Osteocyte (in vitro differentiated cells): ENCODE measurements at regions not wholly inside any gene's neighbourhood (a gene's known extent, or its start where the extent isn't known, plus 50 kb on each side); places are given as distances from the start of the nearest gene placed in this dataset. TPM values are rescaled to one million over a fixed set of nuclear protein-coding genes. Genes with fewer than 3 reads are reported as not detected.

Experiments
- DNase-seq: peaks from one replicate; pipeline ENCODE4 v3.0.0; 2021; ENCODE audit warnings: mixed read lengths; ENCODE audit not compliant: unreplicated experiment; ENCODE audit errors: extremely low spot score
- H3K27ac Mint-ChIP-seq: one replicate; pipeline ENCODE4 v1.8.0; 2021; ENCODE audit warnings: mild to moderate bottlenecking, mixed read lengths; ENCODE audit not compliant: unreplicated experiment
- H3K27me3 Mint-ChIP-seq: one replicate; pipeline ENCODE4 v1.8.0; 2021; ENCODE audit warnings: mixed read lengths; ENCODE audit not compliant: unreplicated experiment
- H3K36me3 Mint-ChIP-seq: one replicate; pipeline ENCODE4 v1.8.0; 2021; ENCODE audit warnings: mixed read lengths; ENCODE audit not compliant: unreplicated experiment
- H3K4me1 Mint-ChIP-seq: one replicate; pipeline ENCODE4 v1.8.0; 2021; ENCODE audit warnings: mixed read lengths; ENCODE audit not compliant: unreplicated experiment
- H3K4me3 Mint-ChIP-seq: one replicate; pipeline ENCODE4 v1.8.0; 2021; ENCODE audit warnings: mild to moderate bottlenecking, moderate library complexity, mixed read lengths; ENCODE audit not compliant: unreplicated experiment
- H3K9me3 Mint-ChIP-seq: one replicate; pipeline ENCODE4 v1.8.0; 2021; ENCODE audit warnings: mixed read lengths; ENCODE audit not compliant: unreplicated experiment
- microRNA-seq: library from miRNA; unstranded; fragments of <30 nt; microRNA quantifications from one replicate; pipeline ENCODE4 v1.1.0, GENCODE V29; 2020; ENCODE audit not compliant: unreplicated experiment
- TF ChIP-seq, protein P1 (sequence below): fragments of 200-600 bp; sonication (generic); IDR thresholded peaks from 2 replicates; pipeline ENCODE4 v1.5.0; 2021; ENCODE audit warnings: antibody characterized with exemption, mild to moderate bottlenecking, moderate library complexity

DNA sequence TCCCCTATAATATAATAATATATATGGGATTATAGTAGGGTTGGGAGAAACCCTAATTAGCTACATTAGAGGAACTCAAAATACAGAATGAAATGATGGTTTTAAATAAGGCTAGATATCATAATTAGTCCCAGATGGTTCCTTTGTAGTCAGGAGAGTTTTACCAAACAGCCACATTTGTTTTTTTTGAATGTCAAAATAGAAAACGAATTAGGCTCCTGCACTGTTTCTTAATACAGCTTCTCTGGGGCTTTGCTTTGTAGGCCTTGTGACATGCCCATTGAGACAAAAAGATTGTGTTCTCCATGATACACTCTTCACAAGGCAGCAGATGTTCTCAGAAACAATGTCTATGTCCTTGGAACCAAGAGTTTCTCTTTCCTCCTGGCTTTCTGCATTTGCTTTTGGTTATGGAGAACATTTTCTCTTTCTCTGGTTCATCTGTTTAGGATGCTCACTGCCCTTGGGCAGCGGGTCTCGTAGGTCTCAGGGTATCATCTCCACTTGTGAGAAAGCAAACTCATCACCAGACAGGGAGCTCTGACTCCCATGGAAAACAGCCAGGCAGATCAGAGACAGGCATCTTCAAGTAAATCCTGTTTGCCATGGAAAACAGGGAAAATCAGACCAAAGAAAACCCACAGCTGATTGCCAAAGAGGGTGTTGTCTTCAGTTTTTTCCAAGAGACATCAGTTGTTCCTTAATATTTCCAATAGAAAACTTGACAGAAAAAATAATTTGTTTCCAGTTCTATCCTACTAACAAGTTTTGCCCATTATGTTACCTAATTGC, 54.1 kb upstream of the RPS23 start:
- Mint-ChIP-seq H3K9me3 (peaks cover 11% of the 10 kb centered on the region), H3K27ac (no peak overlapping the region), H3K27me3 (no peaks in the 10 kb centered on the region), H3K4me1 (peaks cover 44% of the 10 kb centered on the region), H3K36me3 (no peaks in the 10 kb centered on the region), H3K4me3 (no peak overlapping the region)
- TF ChIP-seq, protein P1, sequence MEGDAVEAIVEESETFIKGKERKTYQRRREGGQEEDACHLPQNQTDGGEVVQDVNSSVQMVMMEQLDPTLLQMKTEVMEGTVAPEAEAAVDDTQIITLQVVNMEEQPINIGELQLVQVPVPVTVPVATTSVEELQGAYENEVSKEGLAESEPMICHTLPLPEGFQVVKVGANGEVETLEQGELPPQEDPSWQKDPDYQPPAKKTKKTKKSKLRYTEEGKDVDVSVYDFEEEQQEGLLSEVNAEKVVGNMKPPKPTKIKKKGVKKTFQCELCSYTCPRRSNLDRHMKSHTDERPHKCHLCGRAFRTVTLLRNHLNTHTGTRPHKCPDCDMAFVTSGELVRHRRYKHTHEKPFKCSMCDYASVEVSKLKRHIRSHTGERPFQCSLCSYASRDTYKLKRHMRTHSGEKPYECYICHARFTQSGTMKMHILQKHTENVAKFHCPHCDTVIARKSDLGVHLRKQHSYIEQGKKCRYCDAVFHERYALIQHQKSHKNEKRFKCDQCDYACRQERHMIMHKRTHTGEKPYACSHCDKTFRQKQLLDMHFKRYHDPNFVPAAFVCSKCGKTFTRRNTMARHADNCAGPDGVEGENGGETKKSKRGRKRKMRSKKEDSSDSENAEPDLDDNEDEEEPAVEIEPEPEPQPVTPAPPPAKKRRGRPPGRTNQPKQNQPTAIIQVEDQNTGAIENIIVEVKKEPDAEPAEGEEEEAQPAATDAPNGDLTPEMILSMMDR, result no peak
- no peak for DNase-seq

DNA sequence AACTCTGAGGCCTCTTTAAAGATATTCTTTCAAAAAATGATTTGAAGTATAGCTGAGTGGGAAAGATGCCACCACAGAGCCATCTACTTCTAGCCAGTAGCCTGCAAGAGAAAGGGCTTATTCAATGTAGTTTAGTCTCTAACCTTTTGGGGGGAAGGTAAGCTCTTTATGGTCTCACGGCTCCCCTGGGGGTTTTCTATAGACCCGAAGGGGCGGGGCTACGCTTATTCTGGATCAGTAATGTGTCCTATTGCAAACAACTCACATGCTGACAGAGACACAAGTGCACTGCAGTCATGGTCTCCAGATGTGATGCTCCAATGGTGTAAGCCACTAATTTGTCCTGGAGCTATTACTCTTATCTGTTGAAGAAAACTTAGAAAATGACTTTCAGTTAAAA, 53.4 kb upstream of the RPS23 start:
- Mint-ChIP-seq H3K4me1 (peaks cover 39% of the 10 kb centered on the region), H3K27me3 (no peaks in the 10 kb centered on the region), H3K9me3 (peaks cover 11% of the 10 kb centered on the region), H3K4me3 (no peak overlapping the region), H3K36me3 (no peaks in the 10 kb centered on the region), H3K27ac (no peak overlapping the region)
- TF ChIP-seq, protein P1, result no peak
- no peak for DNase-seq

DNA sequence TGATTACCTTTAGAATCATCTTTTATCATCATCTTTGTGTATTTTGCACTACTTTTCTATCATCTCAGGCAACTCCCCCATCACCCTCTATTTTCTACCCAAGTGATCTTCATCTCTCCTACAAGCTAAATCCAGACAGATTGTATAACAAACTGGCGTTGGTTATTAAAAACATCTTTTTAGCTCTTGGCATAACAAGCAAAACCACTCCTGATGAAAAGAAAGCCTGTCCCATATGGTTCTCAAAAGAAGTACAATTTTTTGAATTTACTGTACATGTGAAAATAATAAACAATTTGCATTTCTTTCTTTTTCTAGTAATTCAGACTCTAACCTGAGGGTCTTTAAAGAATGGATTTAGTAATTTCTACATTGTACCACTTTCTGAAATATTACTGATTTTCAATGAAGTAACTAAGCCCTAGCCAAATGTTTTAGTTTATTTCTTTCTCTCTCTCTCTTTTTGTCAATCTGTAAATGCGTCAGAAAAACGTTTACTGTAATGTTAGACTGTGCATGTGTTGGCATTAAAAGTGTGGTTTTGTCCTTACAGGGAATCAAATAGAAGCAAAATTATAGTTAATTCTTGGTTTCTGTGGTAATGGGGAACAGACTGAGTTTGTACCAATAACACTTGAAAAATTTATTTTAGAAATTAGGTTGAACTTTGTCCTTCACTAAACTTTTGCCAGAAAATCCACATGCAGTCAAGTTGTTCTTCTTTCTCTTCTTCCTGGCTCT, 52.5 kb upstream of the RPS23 start:
- H3K27me3 Mint-ChIP-seq, result no peaks in the 10 kb centered on the region
- H3K36me3 Mint-ChIP-seq, result no peaks in the 10 kb centered on the region

DNA sequence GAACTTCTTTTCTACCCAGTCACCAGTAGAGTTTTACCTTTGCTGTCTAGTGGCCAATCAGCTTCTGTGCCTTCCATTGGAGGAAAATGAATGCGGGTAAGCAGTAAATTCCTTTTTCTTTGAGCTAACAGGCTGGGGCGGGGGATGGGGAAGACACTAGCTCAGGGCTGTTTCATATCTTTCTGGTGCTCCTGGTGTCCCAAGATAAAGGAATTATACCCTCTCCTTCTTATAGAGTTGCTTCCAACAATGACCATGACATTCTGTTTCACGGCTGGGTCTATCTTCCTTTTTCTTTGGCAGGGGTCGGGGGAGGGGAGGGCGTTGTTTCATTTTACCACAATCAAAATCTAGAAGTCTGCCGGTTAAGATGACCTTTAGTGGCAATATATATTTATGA, 51.2 kb upstream of the RPS23 start:
- Mint-ChIP-seq H3K4me3 (no peak overlapping the region), H3K36me3 (no peaks in the 10 kb centered on the region), H3K27me3 (peaks cover 3% of the 10 kb centered on the region), H3K27ac (no peak overlapping the region), H3K4me1 (peaks cover 17% of the 10 kb centered on the region), H3K9me3 (peaks cover 11% of the 10 kb centered on the region)
- no peak for DNase-seq
- TF ChIP-seq, protein P1, result no peak

More for the DNA sequence above, 52.5 kb upstream of the RPS23 start:
- H3K27ac Mint-ChIP-seq, result no peak overlapping the region
- no peak overlapping the region for H3K4me3 Mint-ChIP-seq
- peaks cover 11% of the 10 kb centered on the region for H3K9me3 Mint-ChIP-seq
- TF ChIP-seq, protein P1, result no peak
- peaks cover 30% of the 10 kb centered on the region for H3K4me1 Mint-ChIP-seq
- no peak for DNase-seq

Small RNAs in the stretch of these regions (microRNA-seq; reads per million reads assigned to microRNA genes)
- gene MIR3977, result not detected
